ENCODE measurements at regions not wholly inside any gene's neighbourhood (a gene's known extent, or its start where the extent isn't known, plus 50 kb on each side); places are given as distances from the start of the nearest gene placed in this dataset.

GRCh38 chr5:30343707-30344106 lies 849.8 kb upstream of the CDH6 start:
- DNase-seq, result no peak
- Mint-ChIP-seq H3K27me3 (ENCODE audit: insufficient read depth) (no peaks in the 10 kb centered on the region; the same call in 1 of the 2 replicates), H3K36me3 (ENCODE audit: low read depth) (peaks cover 6% of the 10 kb centered on the region; the same call in 1 of the 2 replicates), H3K27ac (no peak overlapping the region), H3K9me3 (peaks cover 23% of the 10 kb centered on the region), H3K4me3 (no peak overlapping the region), H3K4me1 (ENCODE audit: low read depth) (no peaks in the 10 kb centered on the region)
- no peak for TF ChIP-seq CTCF (IDR thresholded peaks at IDR 0.05)

- no peak for DNase-seq
- TF ChIP-seq CTCF (IDR thresholded peaks at IDR 0.05), result no peak
- Mint-ChIP-seq H3K4me1 (ENCODE audit: low read depth) (no peaks in the 10 kb centered on the region), H3K27me3 (ENCODE audit: insufficient read depth) (no peaks in the 10 kb centered on the region), H3K27ac (no peak overlapping the region), H3K4me3 (no peak overlapping the region), H3K9me3 (peaks cover 23% of the 10 kb centered on the region), H3K36me3 (ENCODE audit: low read depth) (peaks cover 3% of the 10 kb centered on the region; the same call in 1 of the 2 replicates)
Measured at GRCh38 chr5:30341466-30341865, 852.0 kb upstream of the CDH6 start.

- Mint-ChIP-seq H3K4me3 (no peak overlapping the region), H3K27me3 (ENCODE audit: insufficient read depth) (no peaks in the 10 kb centered on the region), H3K36me3 (ENCODE audit: low read depth) (no peaks in the 10 kb centered on the region), H3K9me3 (peaks cover 37% of the 10 kb centered on the region), H3K27ac (no peak overlapping the region), H3K4me1 (ENCODE audit: low read depth) (no peaks in the 10 kb centered on the region)
- no peak for DNase-seq
- no peak for TF ChIP-seq CTCF (IDR thresholded peaks at IDR 0.05)
Measured at GRCh38 chr5:30337084-30337573, 856.4 kb upstream of the CDH6 start.

- TF ChIP-seq CTCF (IDR thresholded peaks at IDR 0.05), result no peak
- Mint-ChIP-seq H3K9me3 (peaks cover 31% of the 10 kb centered on the region), H3K4me3 (no peak overlapping the region), H3K27ac (no peak overlapping the region), H3K27me3 (ENCODE audit: insufficient read depth) (no peaks in the 10 kb centered on the region), H3K36me3 (ENCODE audit: low read depth) (no peaks in the 10 kb centered on the region), H3K4me1 (ENCODE audit: low read depth) (no peaks in the 10 kb centered on the region)
- DNase-seq, result no peak
Measured at GRCh38 chr5:30331534-30331933, 862.0 kb upstream of the CDH6 start.

GRCh38 chr5:30325795-30326194 lies 867.7 kb upstream of the CDH6 start:
- DNase-seq, result no peak
- Mint-ChIP-seq H3K4me1 (ENCODE audit: low read depth) (no peaks in the 10 kb centered on the region), H3K27me3 (ENCODE audit: insufficient read depth) (no peaks in the 10 kb centered on the region), H3K9me3 (peaks cover 22% of the 10 kb centered on the region), H3K36me3 (ENCODE audit: low read depth) (no peaks in the 10 kb centered on the region), H3K4me3 (no peak overlapping the region), H3K27ac (no peak overlapping the region)
- no peak for TF ChIP-seq CTCF (IDR thresholded peaks at IDR 0.05)

DNA sequence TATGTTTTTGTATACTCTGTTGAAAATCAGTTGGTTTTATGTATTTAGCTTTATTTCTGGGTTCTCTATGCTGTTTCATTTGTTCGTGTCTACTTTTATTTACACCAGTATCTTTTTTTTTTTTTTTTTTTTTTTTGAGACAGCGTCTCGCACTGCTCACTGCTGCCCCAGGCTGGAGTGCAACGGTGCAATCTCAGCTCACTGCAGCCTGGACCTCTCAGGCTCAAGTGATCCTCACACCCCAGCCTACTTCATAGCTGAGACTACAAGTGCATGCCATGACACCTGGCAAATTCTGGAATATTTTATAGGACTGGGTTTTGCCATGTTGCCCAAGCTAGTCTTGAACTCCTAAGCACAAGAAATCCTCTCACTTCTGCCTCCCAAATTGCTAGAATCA lies 869.4 kb upstream of the CDH6 start:
- no peak for DNase-seq
- no peak overlapping the region for H3K4me3 Mint-ChIP-seq
- H3K27ac Mint-ChIP-seq, result no peak overlapping the region
- no peaks in the 10 kb centered on the region for H3K36me3 Mint-ChIP-seq (ENCODE audit: low read depth)
- no peak for TF ChIP-seq CTCF (IDR thresholded peaks at IDR 0.05)
- peaks cover 23% of the 10 kb centered on the region for H3K9me3 Mint-ChIP-seq
- H3K4me1 Mint-ChIP-seq (ENCODE audit: low read depth), result no peaks in the 10 kb centered on the region
- no peaks in the 10 kb centered on the region for H3K27me3 Mint-ChIP-seq (ENCODE audit: insufficient read depth)
